OCI-LY3 (cell line): ENCODE measurements at regions not wholly inside any gene's neighbourhood (a gene's known extent, or its start where the extent isn't known, plus 50 kb on each side); places are given as distances from the start of the nearest gene placed in this dataset.

Source experiments
- EZH2phosphoT487 ChIP-seq: fragments of 200-600 bp; shearing (Covaris generic); IDR thresholded peaks from 2 replicates; pipeline ENCODE4 v1.6.1; 2018; ENCODE audit warnings: antibody characterized with exemption, mixed run types, low read depth
- TF ChIP-seq, protein P1 (sequence below): fragments of 200-600, 300-600 bp; sonication (generic); IDR thresholded peaks from 2 replicates; pipeline ENCODE4 v1.5.1; 2014; ENCODE audit warnings: antibody characterized with exemption, low read length, low read depth

DNA sequence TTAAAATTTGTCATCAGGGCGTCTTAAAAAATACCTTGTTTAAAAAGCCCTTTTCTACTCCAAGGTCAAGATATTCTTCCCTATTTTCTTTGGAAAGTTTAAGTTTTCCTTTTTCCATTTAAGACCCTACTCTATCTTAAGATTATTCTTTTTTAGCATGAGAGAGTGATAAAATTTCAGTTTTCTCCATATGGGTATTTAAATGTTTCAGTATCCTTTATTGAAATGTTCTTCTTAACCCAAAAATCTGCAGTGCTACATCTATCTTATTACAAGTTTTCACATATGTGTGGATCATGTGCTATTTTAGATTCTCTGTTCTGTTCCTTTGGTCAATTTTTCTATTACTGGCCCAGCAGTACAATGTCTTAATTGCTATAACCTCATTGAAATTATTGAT is 202.2 kb downstream of the TTC6 start:
- TF ChIP-seq, protein P1, sequence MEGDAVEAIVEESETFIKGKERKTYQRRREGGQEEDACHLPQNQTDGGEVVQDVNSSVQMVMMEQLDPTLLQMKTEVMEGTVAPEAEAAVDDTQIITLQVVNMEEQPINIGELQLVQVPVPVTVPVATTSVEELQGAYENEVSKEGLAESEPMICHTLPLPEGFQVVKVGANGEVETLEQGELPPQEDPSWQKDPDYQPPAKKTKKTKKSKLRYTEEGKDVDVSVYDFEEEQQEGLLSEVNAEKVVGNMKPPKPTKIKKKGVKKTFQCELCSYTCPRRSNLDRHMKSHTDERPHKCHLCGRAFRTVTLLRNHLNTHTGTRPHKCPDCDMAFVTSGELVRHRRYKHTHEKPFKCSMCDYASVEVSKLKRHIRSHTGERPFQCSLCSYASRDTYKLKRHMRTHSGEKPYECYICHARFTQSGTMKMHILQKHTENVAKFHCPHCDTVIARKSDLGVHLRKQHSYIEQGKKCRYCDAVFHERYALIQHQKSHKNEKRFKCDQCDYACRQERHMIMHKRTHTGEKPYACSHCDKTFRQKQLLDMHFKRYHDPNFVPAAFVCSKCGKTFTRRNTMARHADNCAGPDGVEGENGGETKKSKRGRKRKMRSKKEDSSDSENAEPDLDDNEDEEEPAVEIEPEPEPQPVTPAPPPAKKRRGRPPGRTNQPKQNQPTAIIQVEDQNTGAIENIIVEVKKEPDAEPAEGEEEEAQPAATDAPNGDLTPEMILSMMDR, result no peak
- no peak for TF ChIP-seq EZH2phosphoT487
